GM18519 (cell line): ENCODE measurements at regions not wholly inside any gene's neighbourhood (a gene's known extent, or its start where the extent isn't known, plus 50 kb on each side); places are given as distances from the start of the nearest gene placed in this dataset.
"Not testable (repeated sequence)": the region's sequence is repeated elsewhere in the genome, so short reads cannot be mapped to it uniquely, and the experiment has no call there.

ENCODE experiments used
- ATAC-seq: cut with Tn5 transposase; IDR thresholded peaks from one replicate; pipeline ENCODE4 v1.9.1; 2021; ENCODE audit warnings: mild to moderate bottlenecking, moderate library complexity; ENCODE audit not compliant: unreplicated experiment, low FRiP score

DNA sequence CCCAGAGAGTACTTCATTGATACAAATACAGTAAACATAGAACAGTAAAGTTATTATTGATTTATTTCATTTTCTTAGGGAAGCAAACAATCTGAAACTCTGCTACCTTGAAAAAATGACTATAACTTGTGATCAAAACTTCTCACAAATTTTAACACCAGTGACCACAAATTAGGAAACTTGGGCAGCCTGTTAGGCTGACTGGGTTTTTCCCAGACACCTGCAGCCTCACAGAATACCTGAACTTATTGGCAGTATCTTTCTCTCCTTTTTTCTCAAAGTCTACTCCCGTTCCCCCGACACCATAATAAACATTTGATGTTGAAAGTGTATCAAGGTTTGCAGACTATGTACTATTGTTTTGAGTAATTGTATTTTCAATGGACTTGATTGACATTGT lies 360.5 kb downstream of the LMO7 start:
- ATAC-seq: no peak

DNA sequence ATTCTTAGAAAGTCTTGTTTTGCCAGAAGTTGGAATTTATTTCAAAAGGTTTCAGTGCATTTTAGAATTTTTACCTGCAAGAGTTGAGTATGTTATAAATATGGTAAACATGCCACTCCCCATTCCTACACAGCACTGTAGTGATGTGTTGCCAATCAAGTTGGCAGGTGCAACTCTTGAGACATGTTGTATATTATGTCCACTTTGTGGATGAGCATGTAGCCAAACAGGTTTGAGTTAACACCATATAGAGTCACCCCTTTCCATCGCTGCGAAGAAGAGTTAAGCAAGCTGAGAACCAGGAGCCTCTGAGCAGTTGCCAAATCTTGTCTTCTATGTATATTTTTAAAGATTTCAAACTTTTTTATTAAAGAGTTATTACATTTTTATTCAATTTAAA lies 359.8 kb downstream of the LMO7 start:
- ATAC-seq: no peak

DNA sequence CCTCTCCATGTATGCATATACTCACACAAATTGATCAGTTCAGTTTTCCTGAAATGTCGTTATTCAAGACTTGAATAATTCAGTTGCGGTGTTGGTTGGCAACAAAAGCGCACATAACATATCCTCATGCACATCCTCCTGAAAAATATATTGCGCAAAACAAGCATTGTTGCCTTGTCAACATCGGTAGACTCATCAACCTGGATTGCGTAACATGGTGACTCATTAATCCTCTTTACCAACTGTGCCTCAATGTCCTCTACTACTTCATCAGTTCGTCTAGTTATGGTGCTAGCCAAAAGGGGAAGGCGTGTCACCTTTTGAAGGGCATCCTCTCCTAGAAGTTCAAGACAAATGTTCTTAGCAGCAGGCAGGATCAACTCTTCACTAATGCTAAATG lies 357.7 kb downstream of the LMO7 start:
- ATAC-seq: no peak

DNA sequence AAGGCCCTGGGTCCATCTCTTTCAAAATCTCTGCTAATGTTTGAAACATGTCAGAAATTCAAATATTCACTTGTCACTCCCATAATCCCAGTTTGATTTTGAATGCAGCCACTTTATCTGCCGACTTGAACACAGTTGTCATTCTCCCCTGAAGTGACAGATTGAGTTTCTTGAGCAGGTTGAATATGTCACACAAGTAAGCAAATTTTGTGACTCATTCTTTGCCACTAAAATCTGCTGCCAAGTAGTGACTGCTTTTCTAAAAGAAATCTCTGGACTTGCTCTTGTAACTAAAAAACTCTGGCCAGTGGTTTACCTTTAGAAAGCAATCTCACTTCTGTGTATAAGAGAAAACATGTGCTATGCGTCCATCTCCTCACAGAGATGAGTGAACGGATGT lies 357.1 kb downstream of the LMO7 start:
- ATAC-seq: no peak

DNA sequence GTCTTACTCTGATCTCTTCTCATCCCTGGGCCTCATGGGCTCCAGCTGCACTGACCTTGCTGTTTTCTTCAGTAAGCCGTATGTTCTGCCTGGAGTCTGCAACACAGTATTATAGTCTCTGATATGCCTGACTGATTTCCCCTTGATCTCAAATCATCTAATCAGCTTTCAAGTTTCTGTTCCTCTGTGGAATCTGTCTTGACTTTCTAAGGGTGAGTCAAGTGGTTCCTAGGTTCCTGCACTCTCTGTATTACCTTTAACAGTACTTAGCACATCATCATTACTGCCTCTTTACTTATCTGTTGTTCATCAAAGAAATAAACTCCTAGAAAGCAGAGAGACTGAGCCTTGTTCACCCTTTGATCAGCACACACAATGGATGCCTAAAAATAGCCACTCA lies 350.7 kb downstream of the LMO7 start:
- peak; percentile 99 for ATAC-seq

DNA sequence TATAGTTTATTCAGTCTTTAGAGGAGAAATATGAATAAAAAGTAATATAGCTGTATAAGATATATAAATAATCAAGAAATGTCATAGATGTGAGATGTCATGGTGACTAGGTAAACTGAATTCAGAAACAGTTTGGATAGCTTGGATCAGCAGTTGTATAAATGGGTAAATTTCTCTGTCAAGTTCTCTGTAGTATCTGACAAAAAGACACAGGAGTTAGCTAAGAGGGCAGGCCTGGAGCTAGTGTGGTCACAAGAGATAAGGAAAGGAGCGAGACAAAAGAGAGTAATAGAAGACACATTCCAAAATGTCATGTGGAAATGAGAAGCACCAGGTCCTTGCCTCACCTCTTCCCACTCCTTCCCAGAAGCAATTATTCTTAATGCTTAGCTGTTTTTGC lies 349.0 kb downstream of the LMO7 start:
- no peak for ATAC-seq

DNA sequence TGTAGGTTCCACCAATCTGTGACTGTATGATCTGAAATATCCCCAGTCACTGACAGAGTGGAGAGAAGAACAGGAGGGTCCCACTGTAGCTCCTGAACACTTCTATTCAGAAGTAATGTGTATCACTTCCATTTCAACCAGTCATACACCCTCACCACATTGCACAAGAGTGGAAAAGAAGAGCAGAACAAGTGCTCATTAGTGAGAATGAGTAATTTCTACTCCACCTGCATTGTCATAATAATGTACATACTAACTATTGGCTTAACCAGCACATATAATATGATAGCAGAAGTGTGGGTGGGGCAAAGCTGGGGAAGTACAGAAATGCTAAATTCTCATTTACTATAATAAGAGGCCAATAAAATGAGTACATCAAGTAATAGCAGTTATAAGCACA lies 342.7 kb downstream of the LMO7 start:
- no peak for ATAC-seq

DNA sequence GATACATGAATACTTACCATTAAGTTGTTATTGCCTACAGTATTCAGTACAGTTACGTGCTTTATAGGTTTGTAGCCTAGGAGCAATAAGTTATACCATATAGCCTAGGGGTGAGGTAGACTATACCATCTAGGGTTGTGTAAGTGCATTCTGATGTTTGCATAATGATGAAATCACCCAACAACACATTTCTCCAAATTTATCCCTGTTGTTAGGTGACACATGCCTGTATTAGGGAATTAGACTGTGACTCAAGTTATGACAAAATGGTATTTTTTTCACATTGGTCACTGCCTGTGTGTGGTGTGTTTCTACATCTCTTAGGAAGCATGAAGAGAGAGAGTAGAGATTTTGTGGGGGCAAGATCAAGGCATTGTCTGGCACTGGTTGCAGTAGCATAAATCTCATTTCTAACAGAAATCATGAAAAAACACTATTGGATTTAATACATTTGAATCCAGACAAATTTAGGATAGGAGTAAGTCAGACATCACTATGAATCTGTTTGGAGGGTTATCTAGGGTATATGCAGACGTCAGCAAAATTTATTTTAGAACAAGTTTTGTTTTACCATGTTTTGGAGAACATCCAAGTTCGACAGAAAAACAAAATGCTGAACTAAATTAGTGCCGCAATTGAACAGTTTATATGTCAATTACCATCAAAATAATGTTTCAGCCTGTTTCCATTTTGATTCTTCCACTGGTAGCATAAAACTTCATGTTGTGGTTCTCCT lies 332.1 kb downstream of the LMO7 start:
- no peak for ATAC-seq

DNA sequence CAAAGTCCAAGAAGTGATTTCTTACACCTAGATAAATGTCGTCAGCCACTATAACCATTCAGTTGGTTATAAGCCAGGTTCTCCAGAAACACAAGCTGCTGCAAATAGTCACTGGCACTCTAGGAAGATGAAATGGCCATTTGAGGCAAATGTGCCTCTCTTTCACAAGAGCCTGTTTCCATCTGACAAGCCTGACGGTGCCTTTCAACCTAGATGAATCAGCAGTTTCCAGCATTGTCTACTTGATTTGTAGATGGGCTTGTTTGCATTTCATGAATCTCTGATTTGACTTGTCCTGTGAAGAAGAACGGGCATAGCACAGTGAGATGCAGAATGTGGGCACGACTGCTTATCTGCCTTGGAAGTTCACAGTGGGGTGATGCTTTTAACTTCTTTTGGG lies 327.2 kb downstream of the LMO7 start:
- ATAC-seq: no peak

DNA sequence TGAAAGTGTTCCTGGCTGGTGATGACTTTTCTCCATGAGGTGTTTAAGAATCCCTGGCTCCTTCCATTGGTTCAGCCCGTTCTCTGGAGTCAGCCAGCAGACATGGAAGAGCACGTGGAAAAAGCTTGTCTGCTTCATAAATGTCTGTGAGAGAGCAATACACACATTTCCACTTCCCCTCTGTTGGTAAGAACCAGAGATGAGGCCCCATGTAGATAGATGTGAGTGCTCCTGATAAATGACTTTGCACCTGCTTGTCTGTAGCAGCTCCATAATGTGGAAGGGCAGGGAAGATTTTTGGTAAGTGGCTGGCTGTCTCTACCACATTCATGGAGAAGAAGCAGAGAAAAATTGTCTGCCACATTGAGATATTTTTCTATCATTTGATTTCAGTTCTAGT lies 325.8 kb downstream of the LMO7 start:
- no peak for ATAC-seq

DNA sequence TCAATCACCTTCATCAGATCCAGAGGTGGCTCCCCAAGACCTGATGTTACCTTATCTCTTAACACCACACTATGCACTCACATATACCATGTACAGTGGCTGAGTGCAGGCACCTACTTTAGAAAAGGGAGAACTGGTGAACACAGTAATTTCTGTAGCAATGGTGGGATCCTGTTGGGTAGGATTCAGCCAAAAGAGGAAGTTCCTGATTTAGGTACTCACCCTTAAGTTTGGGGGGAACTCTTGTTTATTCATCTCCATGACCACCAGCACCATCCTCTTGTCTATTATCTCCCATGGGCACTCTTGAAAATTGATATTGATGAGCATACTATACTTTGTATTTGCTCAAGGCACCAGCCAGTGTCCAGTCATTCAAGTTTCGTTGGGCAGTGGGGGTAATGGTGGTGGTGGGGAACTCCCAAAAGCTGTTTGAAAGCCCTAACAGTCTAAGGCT lies 324.4 kb downstream of the LMO7 start:
- peak; percentile 99 for ATAC-seq

DNA sequence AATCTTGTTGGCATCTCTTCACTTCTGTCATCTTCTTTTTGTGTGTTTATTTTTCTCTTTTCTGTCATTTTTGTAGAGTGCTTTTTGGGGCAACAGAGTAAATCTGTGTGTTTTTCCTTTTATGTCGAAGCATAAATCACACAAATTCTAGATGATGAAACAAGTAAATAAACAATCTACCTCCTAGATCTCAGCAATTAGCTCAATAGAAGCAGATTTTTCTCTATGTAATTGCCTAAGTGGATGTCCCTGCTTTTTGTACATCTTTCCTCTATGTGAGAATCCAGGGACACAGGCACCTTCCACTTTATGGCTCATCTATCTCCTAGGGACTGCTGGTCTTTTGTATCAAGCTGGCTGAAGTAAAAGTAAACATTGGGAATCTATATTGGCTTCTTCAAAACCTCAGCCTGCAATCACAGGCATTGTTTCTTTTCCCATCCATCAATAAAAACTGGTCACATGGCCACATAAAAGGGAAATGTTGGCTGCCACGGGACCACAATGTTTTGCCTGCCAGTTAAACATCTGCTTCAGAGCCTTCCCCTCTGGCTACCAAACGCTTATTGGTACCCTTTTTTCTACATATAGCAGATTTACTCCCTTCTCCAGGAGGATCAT lies 323.8 kb downstream of the LMO7 start:
- ATAC-seq: peak; percentile 7

DNA sequence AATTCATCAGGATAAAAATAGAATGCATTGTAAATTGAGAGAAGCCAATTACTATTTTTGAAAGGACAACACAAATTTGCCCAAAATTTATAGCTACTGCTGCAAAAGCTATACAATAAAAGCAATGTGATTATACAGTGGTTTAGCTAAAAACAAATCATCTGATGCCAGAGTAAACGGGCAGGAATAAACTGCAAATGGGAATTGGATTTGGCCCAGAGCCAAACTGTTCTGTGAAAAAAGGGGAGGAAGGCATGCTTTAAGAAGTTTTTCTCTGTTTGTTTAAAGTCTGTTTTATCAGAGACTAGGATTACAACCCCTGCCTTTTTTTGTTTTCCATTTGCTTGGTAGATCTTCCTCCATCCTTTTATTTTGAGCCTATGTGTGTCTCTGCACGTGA lies 317.5 kb downstream of the LMO7 start:
- ATAC-seq: not testable (repeated sequence)

DNA sequence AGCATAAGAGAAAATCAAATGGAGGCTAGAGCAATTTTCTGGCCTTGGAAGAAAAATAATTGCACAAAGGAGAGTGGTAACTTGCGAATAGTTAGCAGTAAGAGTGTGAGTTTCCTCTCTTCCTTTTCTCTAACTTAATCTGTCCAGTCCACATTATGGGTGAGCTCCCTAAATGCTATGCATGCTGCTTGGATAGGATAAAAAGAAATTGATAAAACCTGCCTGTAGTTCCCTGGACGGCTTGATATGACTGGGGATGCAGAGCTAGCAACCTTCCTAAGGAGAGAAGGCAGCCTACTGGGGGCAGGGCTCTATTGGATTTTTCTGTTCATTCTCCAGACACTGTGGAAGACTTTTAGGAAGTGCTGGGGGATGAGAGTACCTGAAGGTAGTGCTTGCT lies 311.3 kb downstream of the LMO7 start:
- ATAC-seq: no peak

DNA sequence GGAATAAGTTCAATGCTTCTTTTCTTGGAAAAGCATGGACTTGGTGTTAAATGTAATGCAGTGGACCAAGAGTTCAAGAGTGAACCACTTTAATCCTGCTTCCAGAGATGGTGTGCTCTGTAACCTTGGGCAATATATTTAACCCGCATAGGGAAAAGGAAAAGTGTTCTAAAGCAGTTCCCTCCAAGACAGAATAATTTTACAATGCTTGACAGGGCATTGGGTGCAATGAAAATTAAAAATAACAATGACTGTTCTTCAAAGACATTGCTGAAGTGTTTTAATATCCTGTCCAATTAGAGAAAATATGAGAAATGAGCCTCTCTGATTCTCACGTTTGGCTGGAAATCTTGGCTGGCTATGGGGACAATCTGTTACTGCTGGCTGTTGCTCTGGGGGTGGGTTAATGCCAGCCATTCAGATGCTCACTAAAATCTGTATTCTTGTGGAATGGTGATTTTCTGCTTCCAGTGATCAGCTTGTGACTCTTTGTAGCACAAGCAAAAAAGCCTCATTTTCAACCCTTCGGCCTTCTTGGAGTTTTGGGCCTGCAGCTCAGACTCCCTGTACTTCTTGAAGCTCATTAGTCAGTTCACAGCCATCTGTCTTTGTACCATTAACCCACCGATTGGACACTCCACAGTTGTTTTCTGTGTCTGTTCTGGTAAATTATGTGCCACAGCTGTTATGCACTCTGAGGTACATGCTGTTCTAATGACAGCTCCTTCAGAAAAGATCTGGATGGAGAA lies 310.6 kb downstream of the LMO7 start:
- ATAC-seq: no peak

DNA sequence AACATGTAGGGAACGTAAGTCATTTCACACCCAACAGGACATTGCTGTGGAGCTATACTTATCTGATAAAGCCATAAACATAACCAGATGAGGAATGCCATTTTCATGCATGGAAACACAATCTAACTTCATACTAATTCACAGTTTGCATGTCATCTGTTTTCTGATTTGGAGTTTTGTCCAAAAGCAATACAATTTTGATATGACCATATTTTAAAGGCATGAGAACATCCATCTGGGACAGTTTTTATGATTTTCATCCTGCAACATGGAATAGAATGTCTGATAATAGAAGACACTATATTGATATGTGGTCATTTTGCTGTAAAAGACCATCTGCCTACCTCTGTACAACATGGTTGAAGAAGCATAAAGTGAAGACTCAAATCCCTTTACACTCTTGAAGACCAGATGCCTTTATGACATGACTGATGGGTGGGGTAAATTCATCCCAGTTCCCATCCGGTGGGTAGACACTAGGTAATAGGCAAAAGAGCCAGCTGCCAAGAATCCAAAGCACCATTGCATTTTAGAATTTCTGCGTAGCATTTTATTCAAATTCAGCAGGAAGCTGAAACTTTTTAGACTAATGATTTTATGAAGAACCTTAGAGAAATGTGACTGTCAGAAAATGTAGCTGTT lies 309.8 kb downstream of the LMO7 start:
- ATAC-seq: no peak

DNA sequence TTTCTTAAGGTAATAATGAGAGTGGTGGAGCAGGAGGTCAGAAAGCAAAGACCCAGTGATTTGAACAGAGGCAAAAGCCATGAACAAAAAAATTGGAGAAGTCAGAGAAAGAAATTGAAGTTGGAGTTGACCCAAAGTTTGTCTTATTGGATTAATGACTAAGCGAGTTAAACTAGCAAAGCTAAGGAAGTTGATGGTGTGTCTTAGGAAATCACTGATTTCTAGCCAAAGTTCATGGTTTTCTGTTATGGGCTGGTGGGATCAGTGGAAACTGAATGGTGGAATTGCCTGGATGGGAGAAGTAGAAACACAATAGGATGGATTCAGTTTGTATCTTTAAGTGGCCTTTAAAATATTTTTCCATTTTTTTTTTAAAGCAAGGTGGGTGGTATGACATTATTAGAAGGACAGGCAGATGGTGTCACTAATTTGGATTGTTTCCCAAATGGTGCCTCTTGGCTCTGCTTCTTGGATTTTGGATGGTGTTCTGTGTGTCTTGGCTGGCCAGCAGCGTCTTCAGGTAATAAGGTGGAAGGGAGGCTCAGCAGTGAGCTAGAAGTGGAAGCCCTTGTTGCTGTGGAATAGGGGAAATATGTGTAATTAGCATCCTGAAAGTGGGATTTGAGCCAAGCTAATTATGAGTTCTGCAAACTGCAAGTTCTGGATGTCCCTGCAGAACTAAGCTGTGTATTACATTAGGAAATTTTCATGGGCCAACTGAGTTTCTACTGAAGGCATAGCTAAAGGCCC lies 302.9 kb downstream of the LMO7 start:
- no peak for ATAC-seq

DNA sequence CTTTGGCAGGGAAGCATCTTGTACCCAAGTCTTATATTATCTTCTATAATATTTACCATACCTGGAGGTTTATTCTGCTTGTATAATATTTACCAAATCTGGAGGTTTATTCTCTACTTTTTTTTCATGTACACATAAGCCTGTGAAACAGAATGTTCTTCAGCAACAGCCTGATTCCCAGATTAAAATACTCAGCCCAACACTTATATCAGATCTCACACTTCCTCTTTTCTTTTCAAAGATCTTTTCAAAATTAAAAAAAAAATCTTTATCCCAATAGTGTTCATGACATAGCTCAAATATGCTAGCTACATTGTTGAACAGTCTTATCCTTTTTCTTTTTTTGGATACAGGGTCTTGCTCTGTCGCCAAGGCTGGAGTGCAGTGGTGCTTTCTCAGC lies 300.7 kb downstream of the LMO7 start:
- ATAC-seq: no peak

DNA sequence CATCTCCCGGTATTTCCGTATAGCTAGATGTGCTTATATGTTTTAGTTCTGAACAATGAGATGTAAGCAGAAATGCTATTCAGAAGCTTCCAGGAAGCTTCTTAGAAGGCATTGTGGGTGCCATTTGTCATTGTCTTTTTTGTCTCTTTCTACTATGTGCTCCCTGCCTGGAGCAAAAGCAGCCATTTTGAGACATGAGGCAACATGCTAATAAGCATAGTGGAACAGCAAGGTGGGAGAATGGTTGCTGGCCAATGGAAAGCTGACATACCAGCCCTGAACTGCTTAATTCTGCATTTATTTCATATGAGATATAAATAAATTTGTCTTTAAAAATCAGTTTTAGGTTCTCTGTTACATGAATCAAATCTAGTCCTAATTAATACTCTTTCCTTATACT lies 299.7 kb downstream of the LMO7 start:
- ATAC-seq: no peak

DNA sequence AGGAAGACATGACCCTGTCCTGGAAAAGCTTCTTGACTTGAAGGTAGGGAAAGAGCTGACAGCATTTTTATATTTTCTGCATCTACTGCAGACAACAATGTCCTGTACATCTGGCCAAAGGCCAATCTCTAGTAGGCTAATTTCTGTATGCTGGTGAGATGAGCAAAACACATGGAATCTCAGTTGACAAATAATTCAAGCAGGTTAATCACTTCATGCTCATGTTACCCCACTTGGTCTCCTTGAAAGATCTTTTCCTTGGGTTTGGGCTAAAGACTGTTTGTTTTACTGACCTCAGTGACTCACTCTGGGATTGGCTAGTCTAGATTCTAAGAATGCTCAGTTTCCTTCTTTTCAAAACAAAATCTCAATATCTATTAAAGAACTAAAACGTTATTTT lies 298.8 kb downstream of the LMO7 start:
- ATAC-seq: no peak

DNA sequence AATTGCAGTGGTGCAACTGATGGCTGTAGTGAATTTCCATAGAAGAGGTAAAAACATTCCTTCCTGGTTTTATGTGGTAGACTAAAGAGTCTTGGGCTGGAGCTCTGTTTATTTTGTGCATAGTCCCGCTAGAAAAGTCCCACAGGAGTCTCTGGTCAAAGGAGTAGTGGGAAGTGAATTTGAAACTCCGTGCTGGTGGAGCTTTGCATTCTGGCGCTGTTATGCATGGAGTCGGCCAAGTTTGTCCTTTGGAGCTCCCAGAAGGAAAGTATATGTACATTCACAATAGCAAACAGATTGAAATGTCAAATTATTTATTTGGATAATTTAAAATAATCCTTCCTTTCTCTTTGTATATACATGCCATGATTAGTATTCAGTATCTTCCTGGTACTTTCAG lies 296.5 kb downstream of the LMO7 start:
- no peak for ATAC-seq
